Omental fat pad (tissue), 3 donors: ENCODE measurements at regions not wholly inside any gene's neighbourhood (a gene's known extent, or its start where the extent isn't known, plus 50 kb on each side); places are given as distances from the start of the nearest gene placed in this dataset.

Source experiments
- ATAC-seq: fragments of 150-250 bp; one replicate; pipeline ENCODE4 v1.9.1; 2016; ENCODE audit warnings: mild to moderate bottlenecking, moderate library complexity; ENCODE audit not compliant: low FRiP score
- DNase-seq: peaks from one replicate; pipeline ENCODE4 v3.0.0-alpha.2; 2019; ENCODE audit warnings: low spot score
- CTCF ChIP-seq, 3 donors: fragments of 450-650 bp; IDR thresholded peaks; one replicate each; pipeline ENCODE4 v1.5.1; 2016 to 2017; ENCODE audit warnings: antibody characterized with exemption in 3 of 3, mild to moderate bottlenecking in 3 of 3, moderate library complexity in 2 of 3

GRCh38 chr1:106817575-106817974 is 238.9 kb upstream of the PRMT6 start:
- no peak for DNase-seq
- ATAC-seq: no peak
- no peak for TF ChIP-seq CTCF (IDR thresholded peaks at IDR 0.05)

- ATAC-seq (no peak), DNase-seq (no peak)
- TF ChIP-seq CTCF (IDR thresholded peaks at IDR 0.05): no peak
These were observed 225.0 kb upstream of the PRMT6 start for GRCh38 chr1:106831511-106831910.

- DNase-seq (no peak), ATAC-seq (no peak)
- no peak for TF ChIP-seq CTCF (IDR thresholded peaks at IDR 0.05)
These were observed 219.8 kb upstream of the PRMT6 start for GRCh38 chr1:106836708-106837107.

- ATAC-seq: no peak
- no peak for TF ChIP-seq CTCF (IDR thresholded peaks at IDR 0.05)
- no peak for DNase-seq
These were observed 213.0 kb upstream of the PRMT6 start for GRCh38 chr1:106843518-106843917.

GRCh38 chr1:106846656-106847055 is 209.8 kb upstream of the PRMT6 start:
- no peak for ATAC-seq
- TF ChIP-seq CTCF (IDR thresholded peaks at IDR 0.05): no peak
- no peak for DNase-seq

- ATAC-seq: no peak
- TF ChIP-seq CTCF (IDR thresholded peaks at IDR 0.05): no peak
- no peak for DNase-seq
These were observed 195.4 kb upstream of the PRMT6 start for GRCh38 chr1:106861110-106861509.

GRCh38 chr1:106868828-106869227 is 187.6 kb upstream of the PRMT6 start:
- DNase-seq (no peak), ATAC-seq (no peak)
- TF ChIP-seq CTCF (IDR thresholded peaks at IDR 0.05): no peak
